OCI-LY3 (cell line): ENCODE measurements at regions not wholly inside any gene's neighbourhood (a gene's known extent, or its start where the extent isn't known, plus 50 kb on each side); places are given as distances from the start of the nearest gene placed in this dataset.
"Not testable (repeated sequence)": the region's sequence is repeated elsewhere in the genome, so short reads cannot be mapped to it uniquely, and the experiment has no call there.

Experiments
- CTCF ChIP-seq: fragments of 200-600, 300-600 bp; sonication (generic); IDR thresholded peaks from 2 replicates; pipeline ENCODE4 v1.5.1; 2014; ENCODE audit warnings: antibody characterized with exemption, low read length, low read depth
- EZH2phosphoT487 ChIP-seq: fragments of 200-600 bp; shearing (Covaris generic); IDR thresholded peaks from 2 replicates; pipeline ENCODE4 v1.6.1; 2018; ENCODE audit warnings: antibody characterized with exemption, mixed run types, low read depth

- not testable (repeated sequence) for TF ChIP-seq CTCF, EZH2phosphoT487
These were observed 165.1 kb upstream of the TEX13C start for GRCh38 chrX:125154288-125155257.
